Breast epithelium (tissue), 4 donors: ENCODE measurements at regions not wholly inside any gene's neighbourhood (a gene's known extent, or its start where the extent isn't known, plus 50 kb on each side); places are given as distances from the start of the nearest gene placed in this dataset.

Experiments used
- DNase-seq, 2 donors: peaks; one replicate each; pipeline ENCODE4 v3.0.0-alpha.2; 2019; ENCODE audit warnings: low spot score in 2 of 2
- H3K27ac ChIP-seq, 2 donors: fragments of 200-600 bp; sonication (generic) in 1 of 2; one replicate each; pipeline ENCODE4 v1.5.1; 2016 to 2019; ENCODE audit warnings: mild to moderate bottlenecking in 1 of 2
- H3K27me3 ChIP-seq, 2 donors: fragments of 200-600 bp; sonication (generic) in 1 of 2; one replicate each; pipeline versions ENCODE4 v1.5.1 to v1.6.0; 2017 to 2019; ENCODE audit warnings: control low read depth in 1 of 2, mild to moderate bottlenecking in 1 of 2
- H3K36me3 ChIP-seq: fragments of 200-600 bp; one replicate; pipeline ENCODE4 v1.5.1; 2019
- H3K4me1 ChIP-seq, 2 donors: fragments of 200-600 bp; sonication (generic); one replicate each; pipeline ENCODE4 v1.5.1; 2016 to 2019; ENCODE audit warnings: control low read depth in 1 of 2
- H3K4me3 ChIP-seq, 3 donors: fragments of 200-600 bp; sonication (generic); 1 replicate in 2 of 3; 2 replicates in 1 of 3; pipeline ENCODE4 v1.5.1; 2016 to 2019; ENCODE audit warnings: mild to moderate bottlenecking in 3 of 3, moderate library complexity in 2 of 3
- H3K9me3 ChIP-seq, 2 donors: fragments of 200-600 bp; sonication (generic) in 1 of 2; one replicate each; pipeline ENCODE4 v1.5.1; 2016 to 2019; ENCODE audit warnings: control low read depth in 1 of 2
- POLR2A ChIP-seq: fragments of 450-650 bp; IDR thresholded peaks from one replicate; pipeline ENCODE4 v1.6.1; 2016; ENCODE audit warnings: antibody characterized with exemption, mild to moderate bottlenecking, moderate library complexity
- POLR2AphosphoS5 ChIP-seq, 3 donors: sonication (generic); formaldehyde crosslinking; IDR thresholded peaks; one replicate each; pipeline ENCODE4 v1.6.1; 2017; ENCODE audit warnings: antibody characterized with exemption in 3 of 3
- intact Hi-C: fragments of 100-400 bp; cut with DNase I; formaldehyde crosslinking; loops from one replicate; pipeline ENCODE4 v1.15.1; 2023; ENCODE audit warnings: low total_unique reads
- TF ChIP-seq, protein P1 (sequence below), 3 donors: fragments of 450-650 bp; IDR thresholded peaks; one replicate each; pipeline ENCODE4 v1.5.1; 2016 to 2017; ENCODE audit warnings: antibody characterized with exemption in 3 of 3, mild to moderate bottlenecking in 3 of 3, moderate library complexity in 3 of 3

DNA sequence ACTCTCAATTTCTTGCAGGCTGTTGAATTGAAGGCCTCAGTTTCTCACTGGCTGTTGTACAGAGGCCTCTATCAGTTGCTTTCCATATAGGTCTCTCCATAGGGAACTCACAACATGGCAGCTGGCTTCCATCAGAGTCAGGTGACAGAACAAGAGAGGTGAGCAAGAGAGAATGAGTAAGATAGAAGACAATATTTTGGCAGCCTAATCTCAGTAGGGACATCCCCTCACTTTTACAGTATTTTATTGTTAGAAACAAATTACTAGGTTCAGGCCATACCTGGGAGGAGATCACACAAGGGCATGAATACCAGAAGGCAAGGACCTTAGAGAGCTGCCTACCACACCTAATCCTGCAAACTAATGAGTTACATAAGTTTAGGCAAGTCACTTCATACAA, 162.8 kb downstream of the ATP6V1G3 start:
- H3K36me3 ChIP-seq: no peaks in the 10 kb centered on the region
- no peak overlapping the region for H3K27ac ChIP-seq
- no peaks in the 10 kb centered on the region for H3K27me3 ChIP-seq
- H3K4me3 ChIP-seq: no peak overlapping the region
- no peak for DNase-seq
- intact Hi-C loops: no loop called here
- H3K9me3 ChIP-seq: peaks cover 0 to 14% of the 10 kb centered on the region in 2 donors
- H3K4me1 ChIP-seq: no peaks in the 10 kb centered on the region
- TF ChIP-seq POLR2A (no peak), POLR2AphosphoS5 (IDR thresholded peaks at IDR 0.05) (no peak)
- TF ChIP-seq, protein P1, sequence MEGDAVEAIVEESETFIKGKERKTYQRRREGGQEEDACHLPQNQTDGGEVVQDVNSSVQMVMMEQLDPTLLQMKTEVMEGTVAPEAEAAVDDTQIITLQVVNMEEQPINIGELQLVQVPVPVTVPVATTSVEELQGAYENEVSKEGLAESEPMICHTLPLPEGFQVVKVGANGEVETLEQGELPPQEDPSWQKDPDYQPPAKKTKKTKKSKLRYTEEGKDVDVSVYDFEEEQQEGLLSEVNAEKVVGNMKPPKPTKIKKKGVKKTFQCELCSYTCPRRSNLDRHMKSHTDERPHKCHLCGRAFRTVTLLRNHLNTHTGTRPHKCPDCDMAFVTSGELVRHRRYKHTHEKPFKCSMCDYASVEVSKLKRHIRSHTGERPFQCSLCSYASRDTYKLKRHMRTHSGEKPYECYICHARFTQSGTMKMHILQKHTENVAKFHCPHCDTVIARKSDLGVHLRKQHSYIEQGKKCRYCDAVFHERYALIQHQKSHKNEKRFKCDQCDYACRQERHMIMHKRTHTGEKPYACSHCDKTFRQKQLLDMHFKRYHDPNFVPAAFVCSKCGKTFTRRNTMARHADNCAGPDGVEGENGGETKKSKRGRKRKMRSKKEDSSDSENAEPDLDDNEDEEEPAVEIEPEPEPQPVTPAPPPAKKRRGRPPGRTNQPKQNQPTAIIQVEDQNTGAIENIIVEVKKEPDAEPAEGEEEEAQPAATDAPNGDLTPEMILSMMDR (IDR thresholded peaks at IDR 0.05): no peak

DNA sequence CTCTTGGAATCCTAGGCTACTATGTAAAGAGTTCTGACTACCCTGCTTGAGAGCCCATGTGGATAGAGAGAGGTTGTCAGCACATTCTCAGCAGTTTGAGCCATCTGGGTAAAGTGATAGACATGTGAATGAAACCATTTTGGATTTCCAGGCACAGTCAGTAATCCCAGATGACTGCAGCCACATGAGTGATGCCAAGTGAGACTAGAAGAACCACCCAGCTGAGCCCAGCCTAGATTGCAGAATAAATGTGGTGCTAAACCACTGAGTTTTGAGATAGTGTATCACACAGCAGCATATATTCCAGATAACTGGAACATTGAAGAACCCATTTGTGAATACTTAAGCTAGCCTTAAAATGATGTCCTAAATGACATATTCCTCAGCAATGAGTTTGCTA, 166.2 kb downstream of the ATP6V1G3 start:
- H3K4me3 ChIP-seq: no peak overlapping the region
- H3K36me3 ChIP-seq: no peaks in the 10 kb centered on the region
- no peak overlapping the region for H3K27ac ChIP-seq
- intact Hi-C loops: no loop called here
- peaks cover 0 to 14% of the 10 kb centered on the region in 2 donors for H3K9me3 ChIP-seq
- no peak for DNase-seq
- H3K4me1 ChIP-seq: no peaks in the 10 kb centered on the region
- H3K27me3 ChIP-seq: no peaks in the 10 kb centered on the region
- TF ChIP-seq POLR2AphosphoS5 (IDR thresholded peaks at IDR 0.05): no peak
- TF ChIP-seq, protein P1 (IDR thresholded peaks at IDR 0.05): no peak
- TF ChIP-seq POLR2A: no peak

DNA sequence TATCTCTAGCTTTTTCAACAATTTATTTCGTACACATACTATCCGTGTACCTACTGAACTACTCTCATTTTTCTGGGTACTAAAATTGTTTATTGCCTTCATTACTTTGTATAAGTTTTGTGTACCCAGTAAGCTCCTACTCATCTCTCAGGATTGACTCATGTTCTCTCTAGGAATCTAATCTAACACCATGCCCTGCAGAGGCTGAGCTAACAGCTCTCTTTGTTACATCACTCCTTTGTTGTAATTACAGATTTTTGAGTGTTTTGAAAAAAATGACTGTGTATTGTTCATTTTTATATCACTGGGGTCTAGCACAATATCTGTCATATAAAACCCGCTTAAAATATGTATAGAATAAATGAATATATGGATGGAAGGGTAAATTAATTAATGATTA, 167.1 kb downstream of the ATP6V1G3 start:
- H3K36me3 ChIP-seq: no peaks in the 10 kb centered on the region
- H3K27ac ChIP-seq: no peak overlapping the region
- H3K27me3 ChIP-seq: no peaks in the 10 kb centered on the region
- H3K4me1 ChIP-seq: no peaks in the 10 kb centered on the region
- no peak for TF ChIP-seq POLR2A
- TF ChIP-seq, protein P1 (IDR thresholded peaks at IDR 0.05): no peak
- TF ChIP-seq POLR2AphosphoS5 (IDR thresholded peaks at IDR 0.05): no peak
- H3K4me3 ChIP-seq: no peak overlapping the region
- peaks cover 0 to 14% of the 10 kb centered on the region in 2 donors for H3K9me3 ChIP-seq
- intact Hi-C loops: no loop called here
- no peak for DNase-seq
